Putamen (tissue), 1 donor: ENCODE measurements at regions not wholly inside any gene's neighbourhood (a gene's known extent, or its start where the extent isn't known, plus 50 kb on each side); places are given as distances from the start of the nearest gene placed in this dataset.

Experiments
- DNase-seq: peaks from one replicate; pipeline ENCODE4 v3.0.0-alpha.2; 2016; ENCODE audit warnings: low spot score

GRCh38 chr3:162007722-162008121 lies 511.1 kb downstream of the OTOL1 start:
- DNase-seq = no peak

- no peak for DNase-seq
Observed at GRCh38 chr3:162012633-162013032, 516.0 kb downstream of the OTOL1 start.

- no peak for DNase-seq
Observed at GRCh38 chr3:162014284-162014683, 517.7 kb downstream of the OTOL1 start.

GRCh38 chr3:162015856-162016255 lies 519.2 kb downstream of the OTOL1 start:
- DNase-seq = no peak

DNA sequence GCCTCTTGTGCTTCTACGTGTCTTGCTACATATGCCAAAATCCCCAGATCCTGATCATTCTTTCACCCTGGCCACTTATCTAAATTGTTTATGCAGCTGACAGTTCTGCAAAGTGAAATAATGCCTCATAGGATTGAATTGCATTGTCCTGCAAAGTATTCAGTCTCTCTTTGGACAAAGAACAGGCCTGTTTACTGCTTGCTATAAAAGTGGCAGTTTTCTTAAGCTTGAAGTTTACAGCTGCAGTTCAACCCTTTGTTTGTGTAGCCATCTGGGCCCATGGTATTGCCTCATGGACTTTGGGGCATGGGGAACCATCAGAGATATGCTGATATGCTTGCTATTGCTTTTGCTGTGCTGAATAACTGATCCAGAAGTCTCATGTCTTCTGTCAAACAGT lies 523.2 kb downstream of the OTOL1 start:
- peak; percentile 1 for DNase-seq

DNA sequence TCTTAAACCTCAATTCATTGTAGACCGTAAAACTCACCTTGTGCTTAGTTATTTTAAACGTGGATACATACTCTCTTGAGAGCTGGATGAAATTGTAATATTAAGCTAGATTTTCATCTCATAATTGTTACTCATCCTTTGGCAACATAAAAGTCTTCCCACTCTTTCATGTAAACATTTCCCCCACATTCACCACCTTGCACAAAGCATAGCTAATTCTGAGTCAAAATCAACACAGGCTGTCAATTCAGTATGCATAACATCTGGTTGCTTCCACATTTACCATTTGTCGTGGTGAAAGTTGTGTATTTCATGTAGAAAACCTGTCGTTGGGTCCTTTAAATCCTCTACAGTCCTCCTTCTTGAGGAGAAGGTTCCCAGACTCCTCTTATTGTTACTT lies 524.6 kb downstream of the OTOL1 start:
- no peak for DNase-seq

- peak; percentile 7 for DNase-seq
Observed at GRCh38 chr3:162022911-162023310, 526.3 kb downstream of the OTOL1 start.

GRCh38 chr3:162029736-162030135 lies 533.1 kb downstream of the OTOL1 start:
- DNase-seq = no peak

DNA sequence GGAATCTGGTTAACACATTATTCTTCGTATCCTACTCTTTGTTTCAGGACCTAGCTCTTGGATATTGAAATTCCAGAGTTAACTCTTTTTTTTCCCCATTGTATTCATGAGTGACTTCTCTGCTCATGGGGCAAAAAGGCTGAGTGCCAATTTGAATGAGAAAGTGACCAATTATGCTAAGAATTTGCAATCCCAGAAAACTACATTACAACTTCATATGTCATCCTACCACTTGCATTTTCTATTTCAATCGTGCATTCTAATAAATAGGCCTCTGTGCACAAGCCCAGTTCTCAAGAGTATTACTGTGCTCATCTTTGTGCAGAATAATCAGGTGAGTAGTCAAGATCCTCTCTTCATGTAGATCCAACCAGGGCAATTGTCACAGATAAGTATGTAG lies 537.8 kb downstream of the OTOL1 start:
- no peak for DNase-seq

- no peak for DNase-seq
Observed at GRCh38 chr3:162041622-162042021, 545.0 kb downstream of the OTOL1 start.

GRCh38 chr3:162052636-162053035 lies 556.0 kb downstream of the OTOL1 start:
- DNase-seq = no peak

DNA sequence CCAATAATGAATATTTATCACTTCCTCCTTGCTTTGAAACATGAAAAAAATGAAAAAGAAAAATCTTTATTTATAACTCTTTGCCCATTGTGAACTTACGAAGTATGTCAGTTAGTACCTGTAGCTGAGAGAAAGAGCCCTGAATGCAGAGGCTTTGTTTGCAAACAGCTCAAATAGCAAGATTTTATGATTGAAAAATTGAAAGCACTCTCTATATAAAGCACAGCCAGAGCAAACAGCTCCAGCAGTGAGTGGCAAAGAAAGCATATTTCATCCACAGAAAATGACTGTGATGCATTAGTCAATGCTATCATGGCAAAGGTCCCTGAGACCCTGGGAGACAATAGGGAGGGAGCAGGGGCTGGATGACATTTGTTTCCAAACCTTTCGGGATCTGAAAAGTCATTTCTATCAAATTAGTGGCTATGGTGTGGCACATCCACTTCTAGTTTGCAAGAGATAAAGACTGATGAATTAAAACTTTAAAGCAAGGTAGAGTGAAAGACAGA lies 576.1 kb downstream of the OTOL1 start:
- no peak for DNase-seq

- DNase-seq = no peak
Observed at GRCh38 chr3:162073422-162073975, 576.9 kb downstream of the OTOL1 start.

- no peak for DNase-seq
Observed at GRCh38 chr3:162077108-162077507, 580.5 kb downstream of the OTOL1 start.

DNA sequence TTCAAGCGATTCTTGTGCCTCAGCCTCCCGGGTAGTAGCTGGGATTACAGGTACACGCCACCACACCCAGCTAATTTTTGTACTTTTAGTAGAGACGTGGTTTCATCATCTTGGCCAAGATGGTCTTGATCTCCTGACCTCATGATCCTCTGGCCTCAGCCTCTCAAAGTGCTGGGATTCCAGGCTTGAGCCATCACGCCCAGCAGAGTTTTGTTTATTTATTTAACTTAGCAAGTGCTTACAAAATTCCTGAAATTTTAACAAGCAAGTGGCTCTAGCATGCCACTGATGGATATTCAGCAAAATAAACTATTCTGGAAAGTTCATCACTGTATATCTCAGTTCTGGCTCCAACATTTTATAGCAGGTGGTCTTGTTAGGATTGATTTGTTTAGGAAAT lies 585.9 kb downstream of the OTOL1 start:
- no peak for DNase-seq

DNA sequence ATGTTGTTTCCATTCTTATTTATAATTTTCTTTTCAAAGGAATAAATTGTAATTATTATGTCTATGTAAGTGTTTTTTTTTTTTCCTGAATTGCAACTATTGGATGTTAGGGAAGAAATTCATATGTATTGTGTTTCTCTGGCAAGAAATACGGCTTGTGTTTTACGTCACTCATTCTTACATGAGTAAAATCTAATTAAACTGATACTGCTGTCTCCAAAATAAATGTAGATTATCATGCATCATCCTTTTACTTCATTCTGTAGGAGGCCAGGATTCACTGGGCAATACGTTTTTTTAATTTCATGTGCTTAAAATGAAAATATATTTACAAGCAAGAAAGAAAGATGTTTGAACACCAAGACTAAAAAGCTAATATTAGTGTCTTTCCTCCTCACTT lies 590.8 kb downstream of the OTOL1 start:
- DNase-seq = no peak

DNA sequence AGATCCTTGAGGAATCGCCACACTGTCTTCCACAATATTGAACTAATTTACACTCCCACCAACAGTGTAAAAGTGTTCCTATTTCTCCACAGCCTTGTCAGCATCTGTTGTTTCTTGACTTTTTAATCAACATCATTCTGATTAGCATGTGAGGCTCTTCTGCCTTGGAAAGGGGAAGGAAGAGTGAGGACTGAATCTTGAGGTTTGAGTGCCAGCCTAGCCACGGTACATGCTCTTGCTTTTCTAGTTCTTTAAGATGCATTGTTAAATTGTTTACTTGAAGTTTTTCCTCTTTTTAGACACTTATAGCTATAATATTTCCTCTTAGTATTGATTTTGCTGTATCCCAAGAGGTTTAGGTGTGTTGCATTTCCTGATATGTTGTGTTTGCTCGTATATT lies 596.1 kb downstream of the OTOL1 start:
- DNase-seq = no peak

DNA sequence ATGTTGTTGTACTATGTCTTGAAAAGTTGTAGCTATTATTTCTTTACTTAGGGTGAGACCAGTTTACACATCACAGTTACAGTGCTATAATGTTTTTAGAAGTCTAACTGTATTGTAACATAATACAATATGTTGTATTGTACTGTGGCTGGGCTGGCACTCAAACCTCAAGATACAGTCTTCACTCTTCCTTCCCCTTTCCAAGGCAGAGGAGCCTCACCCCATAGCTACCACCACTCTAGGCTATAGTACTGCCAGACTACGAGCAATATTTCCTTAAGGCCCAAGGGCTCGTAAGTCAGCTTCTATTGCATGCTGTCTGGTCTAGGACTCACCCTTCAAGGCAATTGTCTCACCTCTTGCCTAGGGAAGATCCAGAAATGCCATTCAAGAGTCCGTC lies 597.7 kb downstream of the OTOL1 start:
- no peak for DNase-seq

GRCh38 chr3:162096874-162097273 lies 600.3 kb downstream of the OTOL1 start:
- DNase-seq = no peak

GRCh38 chr3:162103808-162104207 lies 607.2 kb downstream of the OTOL1 start:
- DNase-seq = no peak

DNA sequence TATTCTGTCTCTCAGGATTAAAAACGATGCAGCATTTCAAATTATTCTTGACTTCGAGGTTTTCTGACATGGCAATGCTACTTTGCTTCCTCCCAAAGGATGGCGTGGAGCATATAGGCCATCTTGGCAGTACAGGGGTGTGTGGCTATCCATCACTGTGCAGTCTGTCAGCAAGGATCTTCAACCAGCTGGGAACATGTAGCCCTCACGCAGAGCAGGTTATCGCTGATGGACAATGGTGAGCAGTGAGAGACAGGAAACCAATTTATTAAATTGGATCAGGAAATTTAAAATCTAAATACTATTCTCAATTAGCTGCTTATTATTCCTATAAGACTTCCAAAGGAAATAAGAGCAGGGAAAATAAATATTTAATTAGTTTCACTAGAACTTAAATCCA lies 615.3 kb downstream of the OTOL1 start:
- DNase-seq = no peak

- DNase-seq = no peak
Observed at GRCh38 chr3:162112719-162113118, 616.1 kb downstream of the OTOL1 start.

DNA sequence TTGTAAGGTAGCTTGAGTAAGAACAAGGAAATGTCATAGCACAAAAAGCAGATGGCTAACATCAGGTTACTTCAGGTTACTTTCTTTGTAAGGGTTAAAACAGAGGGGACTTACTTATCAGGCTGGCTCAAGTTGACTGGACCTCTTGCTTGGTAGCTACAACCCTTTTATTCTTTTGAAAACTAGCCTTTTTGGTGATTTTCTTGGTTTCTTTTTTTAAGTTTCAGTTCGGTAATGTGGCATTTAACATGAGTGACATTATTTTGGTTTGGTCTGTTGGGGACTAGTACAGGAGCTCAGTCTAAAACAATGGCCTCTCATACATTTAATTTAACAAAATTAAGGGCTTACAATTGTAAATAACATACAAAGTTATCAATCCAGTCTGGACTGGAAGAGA lies 621.4 kb downstream of the OTOL1 start:
- no peak for DNase-seq

DNA sequence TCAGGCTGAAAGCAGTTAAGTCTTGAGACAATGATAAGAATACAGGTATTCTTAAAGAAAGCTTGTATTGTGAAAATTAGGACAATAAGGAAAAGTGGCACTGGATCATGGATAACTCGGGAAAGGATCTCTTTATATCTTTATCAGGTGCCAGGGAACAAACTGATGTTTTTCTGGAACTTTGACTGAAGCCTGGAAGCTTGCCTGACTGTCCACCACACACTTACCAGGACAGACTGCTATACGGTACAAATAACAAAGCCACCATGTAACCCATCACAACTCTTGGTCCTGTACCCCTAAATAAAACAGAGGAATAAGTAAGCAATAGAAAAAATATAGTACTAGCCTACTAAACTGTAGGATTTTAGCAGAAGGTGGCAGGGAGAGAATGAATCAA lies 623.0 kb downstream of the OTOL1 start:
- no peak for DNase-seq

DNA sequence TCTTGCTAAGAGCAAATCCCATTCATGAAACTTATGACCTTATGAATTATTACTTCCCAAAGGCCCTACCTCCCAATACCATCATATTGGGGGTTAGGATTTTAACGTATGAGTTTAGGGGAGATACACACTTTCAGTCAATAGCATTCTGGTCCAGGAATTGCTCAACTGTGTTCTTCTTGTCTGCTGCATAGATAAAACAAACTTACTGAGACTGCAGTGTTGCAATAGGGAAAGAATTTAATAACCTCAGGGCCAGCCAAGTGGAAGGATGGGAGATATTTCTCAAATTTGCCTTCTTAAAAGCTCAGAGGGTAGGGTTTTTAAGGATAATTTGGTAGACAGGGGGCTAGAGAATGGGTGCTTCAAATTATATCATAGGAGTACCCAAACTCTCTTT lies 625.8 kb downstream of the OTOL1 start:
- no peak for DNase-seq
